Sigmoid colon (tissue), 6 donors: ENCODE measurements at regions not wholly inside any gene's neighbourhood (a gene's known extent, or its start where the extent isn't known, plus 50 kb on each side); places are given as distances from the start of the nearest gene placed in this dataset.

Experiments
- DNase-seq: peaks from one replicate; pipeline ENCODE4 v3.0.0-alpha.2; 2019
- H3K27ac ChIP-seq, 4 donors: fragments of 200-600 bp; sonication (generic); one replicate each; pipeline ENCODE4 v1.5.1; 2016 to 2019; ENCODE audit warnings: mild to moderate bottlenecking in 1 of 4
- H3K27me3 ChIP-seq, 3 donors: fragments of 200-600 bp; sonication (generic); one replicate each; pipeline ENCODE4 v1.5.1; 2019; ENCODE audit warnings: mild to moderate bottlenecking in 1 of 3
- H3K36me3 ChIP-seq, 4 donors: fragments of 200-600 bp; sonication (generic); one replicate each; pipeline ENCODE4 v1.5.1; 2016 to 2019
- H3K4me1 ChIP-seq, 4 donors: fragments of 200-600 bp; sonication (generic); one replicate each; pipeline ENCODE4 v1.5.1; 2017 to 2019
- H3K4me3 ChIP-seq, 4 donors: fragments of 200-600 bp; sonication (generic); one replicate each; pipeline ENCODE4 v1.5.1; 2017 to 2019; ENCODE audit warnings: mild to moderate bottlenecking in 2 of 4, moderate library complexity in 1 of 4
- H3K9me3 ChIP-seq, 4 donors: fragments of 200-600 bp in 3 of 4; sonication (generic) in 3 of 4; one replicate each; pipeline versions ENCODE4 v1.5.1 to v1.6.1; 2013 to 2019
- CTCF ChIP-seq, 4 experiments: fragments of 450-650 bp in 3 of 4; fragments of 200-600 bp in 1 of 4; IDR thresholded peaks; one replicate each; pipeline ENCODE4 v1.5.1; 2016 to 2019; ENCODE audit warnings: antibody characterized with exemption in 4 of 4, mild to moderate bottlenecking in 3 of 4, moderate library complexity in 2 of 4
- EP300 ChIP-seq, 4 donors: sonication (generic); formaldehyde crosslinking; IDR thresholded peaks; one replicate each; pipeline ENCODE4 v1.6.1; 2017; ENCODE audit warnings: antibody characterized with exemption in 4 of 4
- POLR2A ChIP-seq, 2 donors: fragments of 450-650 bp; IDR thresholded peaks; one replicate each; pipeline ENCODE4 v1.6.1; 2016; ENCODE audit warnings: antibody characterized with exemption in 2 of 2, mild to moderate bottlenecking in 2 of 2, moderate library complexity in 2 of 2
- POLR2AphosphoS5 ChIP-seq, 4 donors: sonication (generic); formaldehyde crosslinking; IDR thresholded peaks; one replicate each; pipeline ENCODE4 v1.6.1; 2017; ENCODE audit warnings: antibody characterized with exemption in 4 of 4
- WGBS, 2 donors: extraction: QIAGEN DNeasy Blood & Tissue Kit; methylation state at CpG; one replicate each; pipeline ENCODE4 v1.1.7; 2013; 5-methylcytosine and 5-hydroxymethylcytosine counted together
- intact Hi-C: fragments of 100-400 bp; cut with DNase I; formaldehyde crosslinking; loops from one replicate; pipeline ENCODE4 v1.15.1; 2023
- donor health status: healthy with polysubstance abuse.
- donor health status: healthy.

GRCh38 chr14:25250516-25250915 is 200.6 kb upstream of the STXBP6 start:
- no peaks in the 10 kb centered on the region for H3K9me3 ChIP-seq

GRCh38 chr14:25247609-25248008 is 197.7 kb upstream of the STXBP6 start:
- no peak for DNase-seq
- intact Hi-C loops: no loop called here
- Histone ChIP-seq H3K4me3 (no peak overlapping the region), H3K27me3 (no peaks in the 10 kb centered on the region), H3K36me3 (no peaks in the 10 kb centered on the region), H3K4me1 (no peaks in the 10 kb centered on the region), H3K27ac (no peak overlapping the region), H3K9me3 (no peaks in the 10 kb centered on the region)
- WGBS, 2 donors: 77 to 83% methylated on average over 3 of the region's 3 CpGs
- TF ChIP-seq POLR2A (IDR thresholded peaks at IDR 0.05) (no peak), EP300 (IDR thresholded peaks at IDR 0.05) (no peak), CTCF (IDR thresholded peaks at IDR 0.05) (no peak), POLR2AphosphoS5 (IDR thresholded peaks at IDR 0.05) (no peak)

More at GRCh38 chr14:25250516-25250915, 200.6 kb upstream of the STXBP6 start:
- no peaks in the 10 kb centered on the region for H3K27me3 ChIP-seq
- no peaks in the 10 kb centered on the region for H3K36me3 ChIP-seq
- H3K4me1 ChIP-seq: no peaks in the 10 kb centered on the region
- no peak overlapping the region for H3K4me3 ChIP-seq
- TF ChIP-seq EP300 (IDR thresholded peaks at IDR 0.05) (no peak), POLR2AphosphoS5 (IDR thresholded peaks at IDR 0.05) (no peak), POLR2A (IDR thresholded peaks at IDR 0.05) (no peak), CTCF (IDR thresholded peaks at IDR 0.05) (no peak)
- H3K27ac ChIP-seq: no peak overlapping the region
- intact Hi-C loops: no loop called here
- DNase-seq: no peak

- intact Hi-C loops: no loop called here
- Histone ChIP-seq H3K36me3 (no peaks in the 10 kb centered on the region), H3K27ac (no peak overlapping the region), H3K9me3 (no peaks in the 10 kb centered on the region), H3K4me1 (no peaks in the 10 kb centered on the region), H3K27me3 (no peaks in the 10 kb centered on the region), H3K4me3 (no peak overlapping the region)
- DNase-seq: no peak
- WGBS, 2 donors: 62 to 80% methylated on average over 2 of the region's 2 CpGs
- no peak for TF ChIP-seq CTCF (IDR thresholded peaks at IDR 0.05)
- TF ChIP-seq POLR2AphosphoS5 (IDR thresholded peaks at IDR 0.05): no peak
- TF ChIP-seq EP300 (IDR thresholded peaks at IDR 0.05): no peak
- TF ChIP-seq POLR2A (IDR thresholded peaks at IDR 0.05): no peak
These were observed 196.8 kb upstream of the STXBP6 start for GRCh38 chr14:25246751-25247150.

GRCh38 chr14:25239170-25239569 is 189.2 kb upstream of the STXBP6 start:
- Histone ChIP-seq H3K27me3 (no peaks in the 10 kb centered on the region), H3K4me1 (no peaks in the 10 kb centered on the region), H3K27ac (no peak overlapping the region), H3K9me3 (no peaks in the 10 kb centered on the region), H3K36me3 (no peaks in the 10 kb centered on the region), H3K4me3 (no peak overlapping the region)
- TF ChIP-seq EP300 (IDR thresholded peaks at IDR 0.05): no peak
- TF ChIP-seq CTCF (IDR thresholded peaks at IDR 0.05): no peak
- no peak for DNase-seq
- 74 to 79% methylated on average over 1 of the region's 1 CpG for WGBS, 2 donors
- intact Hi-C loops: no loop called here

- no peaks in the 10 kb centered on the region for H3K9me3 ChIP-seq
- no peak overlapping the region for H3K4me3 ChIP-seq
- no peaks in the 10 kb centered on the region for H3K36me3 ChIP-seq
- WGBS, 2 donors: 18% methylated on average over 6 of the region's 6 CpGs
- no peak for TF ChIP-seq EP300 (IDR thresholded peaks at IDR 0.05)
- no peak for TF ChIP-seq POLR2A (IDR thresholded peaks at IDR 0.05)
- no peak for TF ChIP-seq CTCF (IDR thresholded peaks at IDR 0.05)
- TF ChIP-seq POLR2AphosphoS5 (IDR thresholded peaks at IDR 0.05): no peak
- no peaks in the 10 kb centered on the region for H3K4me1 ChIP-seq
- no peaks in the 10 kb centered on the region for H3K27me3 ChIP-seq
- intact Hi-C loops: no loop called here
- DNase-seq: no peak
- no peak overlapping the region for H3K27ac ChIP-seq
These were observed 187.9 kb upstream of the STXBP6 start for GRCh38 chr14:25237845-25238244.
